ENCODE measurements at regions not wholly inside any gene's neighbourhood (a gene's known extent, or its start where the extent isn't known, plus 50 kb on each side); places are given as distances from the start of the nearest gene placed in this dataset.

- TF ChIP-seq CTCF (IDR thresholded peaks at IDR 0.05) (no peak), POLR2A (IDR thresholded peaks at IDR 0.05) (no peak)
Measured at GRCh38 chr18:55096263-55096951, 137.1 kb upstream of the CCDC68 start.

Data from body of pancreas (tissue), 4 donors.